NCI-H2029 (cell line): ENCODE measurements at regions not wholly inside any gene's neighbourhood (a gene's known extent, or its start where the extent isn't known, plus 50 kb on each side); places are given as distances from the start of the nearest gene placed in this dataset.
"Not testable (repeated sequence)": the region's sequence is repeated elsewhere in the genome, so short reads cannot be mapped to it uniquely, and the experiment has no call there.

Experiments
- DNase-seq: peaks from one replicate; lab custom pipeline; 2025; lab: John Stamatoyannopoulos, UW

GRCh38 chr17:53633856-53634255 lies 188.9 kb upstream of the KIF2B start:
- no peak for DNase-seq

- no peak for DNase-seq
These were observed 191.2 kb upstream of the KIF2B start for GRCh38 chr17:53631486-53631885.

GRCh38 chr17:53630638-53631037 lies 192.1 kb upstream of the KIF2B start:
- no peak for DNase-seq

GRCh38 chr17:53630115-53630514 lies 192.6 kb upstream of the KIF2B start:
- DNase-seq: no peak

- no peak for DNase-seq
These were observed 193.5 kb upstream of the KIF2B start for GRCh38 chr17:53629188-53629587.

GRCh38 chr17:53628011-53628410 lies 194.7 kb upstream of the KIF2B start:
- no peak for DNase-seq

GRCh38 chr17:53627511-53627910 lies 195.2 kb upstream of the KIF2B start:
- no peak for DNase-seq

GRCh38 chr17:53626286-53626685 lies 196.4 kb upstream of the KIF2B start:
- DNase-seq: no peak

GRCh38 chr17:53619025-53619424 lies 203.7 kb upstream of the KIF2B start:
- DNase-seq: no peak

- DNase-seq: not testable (repeated sequence)
These were observed 214.5 kb upstream of the KIF2B start for GRCh38 chr17:53608208-53608607.

GRCh38 chr17:53607475-53607874 lies 215.3 kb upstream of the KIF2B start:
- no peak for DNase-seq

GRCh38 chr17:53588317-53588716 lies 234.4 kb upstream of the KIF2B start:
- DNase-seq: no peak

GRCh38 chr17:53574038-53574437 lies 248.7 kb upstream of the KIF2B start:
- no peak for DNase-seq

GRCh38 chr17:53571342-53571741 lies 251.4 kb upstream of the KIF2B start:
- no peak for DNase-seq

- no peak for DNase-seq
These were observed 252.0 kb upstream of the KIF2B start for GRCh38 chr17:53570731-53571130.

GRCh38 chr17:53560953-53561352 lies 261.8 kb upstream of the KIF2B start:
- no peak for DNase-seq

GRCh38 chr17:53548252-53548651 lies 274.5 kb upstream of the KIF2B start:
- no peak for DNase-seq

GRCh38 chr17:53543472-53543871 lies 279.3 kb upstream of the KIF2B start:
- no peak for DNase-seq

- no peak for DNase-seq
These were observed 284.6 kb upstream of the KIF2B start for GRCh38 chr17:53538129-53538617.

GRCh38 chr17:53527473-53527872 lies 295.3 kb upstream of the KIF2B start:
- no peak for DNase-seq

GRCh38 chr17:53525590-53525989 lies 297.1 kb upstream of the KIF2B start:
- DNase-seq: no peak

- no peak for DNase-seq
These were observed 306.1 kb upstream of the KIF2B start for GRCh38 chr17:53516636-53517035.

- no peak for DNase-seq
These were observed 323.4 kb upstream of the KIF2B start for GRCh38 chr17:53499277-53499676.

GRCh38 chr17:53496356-53496755 lies 326.4 kb upstream of the KIF2B start:
- DNase-seq: no peak

- DNase-seq: no peak
These were observed 330.2 kb upstream of the KIF2B start for GRCh38 chr17:53492532-53492931.
